Loucy (cell line): ENCODE measurements at regions not wholly inside any gene's neighbourhood (a gene's known extent, or its start where the extent isn't known, plus 50 kb on each side); places are given as distances from the start of the nearest gene placed in this dataset.

Experiments used
- EZH2phosphoT487 ChIP-seq: fragments of 200-600 bp; IDR thresholded peaks from 2 replicates; pipeline ENCODE4 v1.6.1; 2018; ENCODE audit warnings: antibody characterized with exemption, mild to moderate bottlenecking, moderate library complexity, borderline replicate concordance
- TF ChIP-seq, protein P1 (sequence below): fragments of 200-600 bp; sonication (generic); conservative IDR thresholded peaks from 2 replicates; pipeline ENCODE4 v1.5.1; 2014; ENCODE audit warnings: mild to moderate bottlenecking, antibody characterized with exemption, low read length

DNA sequence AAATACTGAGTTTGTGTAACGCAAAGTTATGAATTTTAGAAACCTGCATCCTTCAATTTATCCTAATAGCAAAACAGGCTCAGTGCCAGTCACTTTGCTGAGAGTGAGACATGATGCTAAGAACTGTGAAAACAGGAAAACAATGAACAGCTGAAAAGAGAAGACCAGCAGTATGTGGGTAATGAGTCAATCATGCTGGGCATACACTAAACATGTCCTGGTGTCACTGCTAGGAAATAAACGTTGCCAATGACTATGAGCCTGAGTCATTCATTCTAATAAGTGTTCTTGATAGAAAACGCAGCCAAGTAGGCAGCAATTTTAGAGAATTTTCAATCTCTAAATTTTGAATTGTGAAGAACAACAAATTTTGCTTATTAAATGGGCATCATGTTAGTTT lies 237.3 kb downstream of the GALR1 start:
- TF ChIP-seq, protein P1, sequence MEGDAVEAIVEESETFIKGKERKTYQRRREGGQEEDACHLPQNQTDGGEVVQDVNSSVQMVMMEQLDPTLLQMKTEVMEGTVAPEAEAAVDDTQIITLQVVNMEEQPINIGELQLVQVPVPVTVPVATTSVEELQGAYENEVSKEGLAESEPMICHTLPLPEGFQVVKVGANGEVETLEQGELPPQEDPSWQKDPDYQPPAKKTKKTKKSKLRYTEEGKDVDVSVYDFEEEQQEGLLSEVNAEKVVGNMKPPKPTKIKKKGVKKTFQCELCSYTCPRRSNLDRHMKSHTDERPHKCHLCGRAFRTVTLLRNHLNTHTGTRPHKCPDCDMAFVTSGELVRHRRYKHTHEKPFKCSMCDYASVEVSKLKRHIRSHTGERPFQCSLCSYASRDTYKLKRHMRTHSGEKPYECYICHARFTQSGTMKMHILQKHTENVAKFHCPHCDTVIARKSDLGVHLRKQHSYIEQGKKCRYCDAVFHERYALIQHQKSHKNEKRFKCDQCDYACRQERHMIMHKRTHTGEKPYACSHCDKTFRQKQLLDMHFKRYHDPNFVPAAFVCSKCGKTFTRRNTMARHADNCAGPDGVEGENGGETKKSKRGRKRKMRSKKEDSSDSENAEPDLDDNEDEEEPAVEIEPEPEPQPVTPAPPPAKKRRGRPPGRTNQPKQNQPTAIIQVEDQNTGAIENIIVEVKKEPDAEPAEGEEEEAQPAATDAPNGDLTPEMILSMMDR, result no peak
- no peak for TF ChIP-seq EZH2phosphoT487
